SU-DHL-6 (cell line): ENCODE measurements at regions not wholly inside any gene's neighbourhood (a gene's known extent, or its start where the extent isn't known, plus 50 kb on each side); places are given as distances from the start of the nearest gene placed in this dataset.

Experiments used
- CTCF ChIP-seq: fragments of 200-600 bp; sonication (generic); IDR thresholded peaks from one replicate; pipeline ENCODE4 v1.5.1; 2017; ENCODE audit warnings: antibody characterized with exemption, mild to moderate bottlenecking, low read length, moderate library complexity; ENCODE audit not compliant: insufficient read depth, poor library complexity, severe bottlenecking
- EZH2phosphoT487 ChIP-seq: fragments of 200-600 bp; sonication (generic), shearing (Covaris generic); conservative IDR thresholded peaks from 2 replicates; pipeline ENCODE4 v1.6.1; 2018; ENCODE audit warnings: mild to moderate bottlenecking, antibody characterized with exemption, low read length, moderate library complexity, mixed read lengths

GRCh38 chr11:19509215-19509614 lies 203.4 kb upstream of the NAV2 start:
- TF ChIP-seq CTCF: no peak
- TF ChIP-seq EZH2phosphoT487: no peak
